ENCODE measurements at regions not wholly inside any gene's neighbourhood (a gene's known extent, or its start where the extent isn't known, plus 50 kb on each side); places are given as distances from the start of the nearest gene placed in this dataset.

GRCh38 chr14:82046512-82047226 is 513.0 kb upstream of the SEL1L start:
- Histone ChIP-seq H3K4me3 (no peak overlapping the region), H3K4me1 (no peaks in the 10 kb centered on the region), H3K9me3 (no peaks in the 10 kb centered on the region), H3K36me3 (no peaks in the 10 kb centered on the region), H3K27me3 (no peaks in the 10 kb centered on the region), H3K27ac (no peak overlapping the region)
- no peak for DNase-seq
- WGBS, 4 donors = 57 to 84% (median 72%) methylated on average over 1 of the region's 1 CpG
- ATAC-seq = no peak
- intact Hi-C loops (cut with DNase I) = no loop called here
- TF ChIP-seq CTCF (IDR thresholded peaks at IDR 0.05) (no peak), POLR2A (IDR thresholded peaks at IDR 0.05) (no peak)

GRCh38 chr14:82047777-82048470 is 514.3 kb upstream of the SEL1L start:
- intact Hi-C loops (cut with DNase I) = no loop called here
- H3K27me3 ChIP-seq = no peaks in the 10 kb centered on the region

GRCh38 chr14:82052778-82053177 is 519.1 kb upstream of the SEL1L start:
- Histone ChIP-seq H3K27me3 (no peaks in the 10 kb centered on the region), H3K36me3 (no peaks in the 10 kb centered on the region), H3K4me1 (no peaks in the 10 kb centered on the region), H3K4me3 (no peak overlapping the region), H3K27ac (no peak overlapping the region), H3K9me3 (no peaks in the 10 kb centered on the region)
- TF ChIP-seq POLR2A (IDR thresholded peaks at IDR 0.05) = no peak
- TF ChIP-seq CTCF (IDR thresholded peaks at IDR 0.05) = no peak
- ATAC-seq (no peak), DNase-seq (no peak)
- intact Hi-C loops (cut with DNase I) = no loop called here

More at GRCh38 chr14:82047777-82048470, 514.3 kb upstream of the SEL1L start:
- no peaks in the 10 kb centered on the region for H3K36me3 ChIP-seq
- DNase-seq (no peak), ATAC-seq (no peak)
- no peak for TF ChIP-seq CTCF (IDR thresholded peaks at IDR 0.05)
- no peak for TF ChIP-seq POLR2A (IDR thresholded peaks at IDR 0.05)
- no peaks in the 10 kb centered on the region for H3K4me1 ChIP-seq
- no peak overlapping the region for H3K27ac ChIP-seq
- H3K4me3 ChIP-seq = no peak overlapping the region
- H3K9me3 ChIP-seq = no peaks in the 10 kb centered on the region
- WGBS, 4 donors = 9 to 16% (median 16%) methylated on average over 1 of the region's 1 CpG

GRCh38 chr14:82055515-82056115 is 522.0 kb upstream of the SEL1L start:
- H3K4me3 ChIP-seq = no peak overlapping the region
- 40 to 55% (median 46%) methylated on average over 1 of the region's 1 CpG for WGBS, 4 donors
- no peaks in the 10 kb centered on the region for H3K36me3 ChIP-seq
- ATAC-seq (no peak), DNase-seq (no peak)
- no peak overlapping the region for H3K27ac ChIP-seq
- intact Hi-C loops (cut with DNase I) = no loop called here
- TF ChIP-seq CTCF (IDR thresholded peaks at IDR 0.05) (no peak), POLR2A (IDR thresholded peaks at IDR 0.05) (no peak)
- no peaks in the 10 kb centered on the region for H3K27me3 ChIP-seq
- no peaks in the 10 kb centered on the region for H3K4me1 ChIP-seq
- H3K9me3 ChIP-seq = no peaks in the 10 kb centered on the region
